ENCODE measurements at regions not wholly inside any gene's neighbourhood (a gene's known extent, or its start where the extent isn't known, plus 50 kb on each side); places are given as distances from the start of the nearest gene placed in this dataset.

DNA sequence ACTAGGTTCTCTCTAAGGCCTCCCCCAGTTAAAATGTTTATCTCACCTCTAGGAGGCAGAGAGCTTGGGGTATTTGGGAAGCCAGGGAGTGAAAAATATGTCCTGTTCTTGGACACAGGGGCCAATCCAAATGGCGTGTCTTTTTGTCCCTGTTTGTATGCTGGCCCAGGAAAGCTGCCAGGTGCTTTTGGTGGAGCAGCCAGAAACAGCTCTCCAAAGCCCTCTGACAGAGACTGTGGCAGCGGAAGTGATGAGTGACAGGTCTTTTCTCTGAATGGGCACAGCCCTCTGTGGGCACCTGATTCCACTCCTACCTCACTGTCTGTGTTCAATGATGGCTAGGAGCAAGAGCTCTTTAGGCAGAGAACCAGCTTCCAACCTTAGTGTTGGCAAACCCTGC, 106.4 kb upstream of the KIRREL3 start:
- no peak for DNase-seq

GRCh38 chr11:127105593-127106541, 105.3 kb upstream of the KIRREL3 start:
- no peak for DNase-seq

DNA sequence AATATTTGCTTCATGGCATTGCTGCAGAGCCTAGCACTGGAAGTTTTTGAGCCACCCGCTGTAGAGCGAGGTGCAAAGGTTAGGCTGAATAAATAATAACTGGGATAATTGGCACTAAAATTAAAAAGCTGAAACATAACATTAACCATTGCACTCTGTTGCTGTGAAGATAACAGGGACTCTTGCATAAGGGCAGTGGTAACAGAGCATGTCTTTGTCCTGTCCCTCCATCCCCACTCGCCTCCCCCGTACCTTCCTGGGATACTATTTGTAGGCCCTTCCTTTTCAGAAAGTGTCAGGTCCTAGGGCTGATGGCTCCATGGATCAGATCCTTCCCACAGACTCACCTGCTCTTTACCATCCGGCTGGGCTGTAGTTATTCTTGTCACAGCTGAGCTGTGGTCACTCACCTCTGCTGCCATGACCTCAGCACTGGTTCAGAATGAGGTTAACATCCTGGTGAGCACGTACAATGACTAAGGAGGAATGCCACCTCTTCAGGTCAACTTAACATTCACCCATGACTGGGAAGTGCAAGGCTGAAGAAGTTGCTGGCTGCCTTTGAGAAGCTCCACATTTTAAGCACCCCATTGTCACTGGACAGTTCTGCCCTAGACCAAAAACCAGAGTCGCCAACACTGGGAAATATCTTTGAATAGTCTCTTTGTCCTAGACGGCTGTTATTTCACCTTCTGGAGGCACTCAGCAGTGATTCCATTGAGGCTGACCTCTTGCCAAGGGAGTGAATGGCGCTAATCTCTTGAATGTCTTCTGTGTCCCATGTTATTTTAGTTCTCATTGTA, 103.2 kb upstream of the KIRREL3 start:
- DNase-seq, result no peak

GRCh38 chr11:127098684-127099083, 98.1 kb upstream of the KIRREL3 start:
- no peak for DNase-seq

DNA sequence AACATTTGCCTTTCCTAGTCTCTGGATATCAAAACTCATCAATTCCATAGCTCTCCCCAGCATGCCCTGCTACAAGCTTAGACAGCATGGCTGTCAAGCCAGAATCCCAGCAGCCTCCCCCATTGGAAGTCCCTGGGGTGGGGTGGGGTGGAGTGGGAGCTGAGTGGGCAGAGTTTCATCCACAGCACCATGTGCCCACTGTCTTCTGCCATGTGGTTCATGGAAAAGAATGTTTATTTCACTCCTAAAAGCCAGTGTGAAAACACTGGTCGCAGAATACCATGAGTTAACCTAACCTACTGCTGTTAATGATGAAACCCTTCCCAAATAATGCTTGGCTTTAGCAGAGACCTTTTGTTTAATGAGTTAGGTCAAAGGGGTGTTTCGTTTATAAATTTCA, 80.2 kb upstream of the KIRREL3 start:
- no peak for DNase-seq

DNA sequence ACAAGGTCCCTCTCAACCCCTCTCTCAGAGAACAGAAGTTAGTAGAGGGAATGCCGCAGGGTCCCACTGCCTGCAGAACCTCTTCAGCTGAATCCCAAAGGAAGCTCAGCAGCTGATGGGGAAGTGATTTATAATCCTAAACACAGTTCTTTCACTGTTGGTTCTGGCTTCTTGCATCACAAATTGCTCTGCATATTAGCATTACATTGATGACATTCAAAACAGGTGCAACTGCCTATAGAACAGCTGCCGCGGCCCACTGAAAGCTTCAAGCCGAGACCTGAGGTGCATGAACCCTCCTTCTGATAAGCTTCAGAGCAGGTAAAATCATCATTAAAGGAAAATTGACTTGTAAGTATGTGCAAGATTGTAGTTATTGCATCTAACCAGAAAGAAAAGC, 75.2 kb upstream of the KIRREL3 start:
- DNase-seq, result no peak

DNA sequence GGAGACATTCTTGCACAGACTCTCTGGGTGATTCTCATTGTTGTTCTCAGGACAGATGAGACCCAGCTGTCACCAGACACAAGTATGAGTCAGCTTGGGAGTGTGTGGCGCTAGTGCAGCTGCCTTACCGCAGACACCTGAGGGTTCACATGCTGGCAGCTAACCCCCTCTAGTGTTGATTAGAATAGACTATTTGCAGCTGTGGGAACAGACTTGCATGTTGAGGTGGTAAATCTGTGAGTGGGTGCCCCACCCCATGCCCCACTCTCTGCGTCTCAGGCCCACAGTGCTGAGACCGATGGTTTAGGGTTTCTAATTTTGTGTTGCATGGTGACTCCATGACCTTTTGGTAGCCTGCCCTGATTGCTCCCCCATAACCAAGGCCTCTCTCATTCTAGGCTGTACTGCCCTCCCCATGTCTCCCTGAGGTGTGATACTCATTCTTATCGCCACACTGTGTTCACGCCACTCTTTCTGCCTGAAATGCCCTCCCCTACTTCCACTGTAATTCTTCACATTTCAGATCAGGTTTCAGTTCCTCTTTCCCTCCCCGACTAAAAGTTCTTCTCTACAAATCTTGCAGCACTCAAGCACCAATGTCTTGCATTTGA, 73.7 kb upstream of the KIRREL3 start:
- peak in 30 of 56 donors; percentile 5 to 64 (median 27) for DNase-seq

- peak in 1 of 56 donors; percentile 16 for DNase-seq
These were observed 73.1 kb upstream of the KIRREL3 start for GRCh38 chr11:127073621-127074020.

DNA sequence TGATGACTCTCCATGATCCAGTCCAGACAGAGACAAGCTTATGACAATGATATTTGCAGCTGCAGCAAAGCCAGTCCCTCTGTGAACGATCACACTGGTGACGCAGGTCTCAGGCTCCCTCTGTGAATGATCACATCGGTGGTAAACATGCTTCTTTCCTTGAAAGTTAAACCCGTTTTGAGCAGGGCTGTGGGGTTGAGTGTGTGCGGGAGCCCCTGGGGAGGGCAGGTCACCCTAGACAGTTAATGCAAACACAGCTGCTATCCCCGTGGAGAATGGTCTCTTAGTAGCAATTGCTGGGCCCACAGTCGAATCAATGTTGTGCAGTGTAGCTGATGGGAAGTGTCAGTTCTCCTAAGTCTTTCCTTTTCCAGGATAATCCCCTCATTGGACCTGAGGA, 71.0 kb upstream of the KIRREL3 start:
- no peak for DNase-seq

DNA sequence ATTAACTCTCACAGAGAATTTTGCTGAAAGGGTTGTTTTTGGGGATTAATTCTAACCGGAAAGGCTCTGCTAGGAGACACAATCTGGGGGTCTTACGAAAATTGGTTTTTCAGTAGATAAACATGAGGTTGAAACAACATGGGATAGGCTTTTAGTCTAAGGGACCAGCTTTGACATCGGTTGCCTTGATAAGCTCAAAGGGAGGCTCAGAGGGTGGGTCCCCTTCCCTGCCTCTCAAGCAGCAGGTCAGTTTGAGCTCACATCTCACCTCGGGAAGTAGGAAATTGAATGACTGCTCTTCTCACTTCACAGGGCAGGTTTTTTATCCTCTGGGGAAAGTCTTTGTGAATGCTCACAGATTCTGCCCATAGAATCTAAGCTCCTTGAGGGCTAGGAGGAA, 70.2 kb upstream of the KIRREL3 start:
- no peak for DNase-seq

GRCh38 chr11:127066401-127067090, 66.0 kb upstream of the KIRREL3 start:
- no peak for DNase-seq

DNA sequence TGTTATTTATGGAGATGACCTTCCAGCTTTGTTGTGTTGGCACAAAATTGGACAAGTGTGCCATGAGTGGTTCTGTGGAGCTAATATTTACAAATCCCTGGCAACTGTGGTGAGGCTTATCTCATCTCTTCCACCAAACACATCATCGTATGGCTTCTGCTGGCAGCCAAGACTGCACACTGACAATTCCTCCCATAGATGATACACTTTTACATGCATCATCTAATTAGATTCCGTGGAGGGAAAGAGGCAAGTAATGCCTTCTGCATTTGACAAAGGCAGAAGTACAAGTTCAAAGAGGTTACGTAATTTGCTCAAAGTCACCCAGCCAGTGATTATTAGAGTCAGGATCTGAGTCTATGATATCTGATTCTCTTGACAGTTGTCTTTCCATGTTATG, 62.7 kb upstream of the KIRREL3 start:
- no peak for DNase-seq

DNA sequence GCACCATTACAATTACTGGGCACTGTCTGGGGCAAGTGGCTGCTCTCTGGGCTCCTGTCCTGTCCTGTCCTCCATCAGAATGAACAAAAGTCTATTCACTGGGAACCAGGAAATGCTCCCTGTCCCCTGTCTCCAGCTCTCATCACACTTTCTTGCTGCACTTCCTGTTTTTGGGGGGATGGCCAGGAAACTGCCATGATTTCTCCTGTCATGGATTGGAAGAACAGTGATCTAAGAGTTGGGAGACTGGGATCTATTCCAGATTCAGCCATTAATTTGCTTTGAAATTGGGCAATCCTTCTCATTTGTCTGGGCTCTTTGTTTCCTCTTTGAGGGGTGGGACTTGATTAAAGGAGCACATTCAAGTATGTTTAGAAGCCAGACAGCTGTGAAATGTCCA, 61.4 kb upstream of the KIRREL3 start:
- DNase-seq, result no peak

GRCh38 chr11:127059750-127060149, 59.2 kb upstream of the KIRREL3 start:
- no peak for DNase-seq

DNA sequence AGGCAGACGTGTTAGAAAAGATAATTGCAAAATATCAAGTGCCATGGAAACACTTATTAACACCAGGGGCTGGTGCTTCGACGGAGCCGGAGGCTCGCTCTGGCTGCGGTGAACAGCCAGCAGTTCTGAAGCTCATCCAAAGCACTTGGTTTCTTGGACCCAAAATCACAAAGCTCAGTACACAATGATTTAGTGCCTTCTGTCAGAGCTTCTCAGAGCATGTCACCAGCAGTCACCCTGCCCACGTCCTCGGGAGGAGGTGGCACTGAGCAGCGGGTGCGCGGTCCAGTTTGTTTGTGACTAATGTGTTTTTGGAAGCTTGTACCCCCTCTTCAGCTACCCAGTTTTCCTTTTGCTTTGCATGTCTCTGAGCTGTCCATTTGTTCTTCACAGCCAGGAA, 58.7 kb upstream of the KIRREL3 start:
- no peak for DNase-seq

DNA sequence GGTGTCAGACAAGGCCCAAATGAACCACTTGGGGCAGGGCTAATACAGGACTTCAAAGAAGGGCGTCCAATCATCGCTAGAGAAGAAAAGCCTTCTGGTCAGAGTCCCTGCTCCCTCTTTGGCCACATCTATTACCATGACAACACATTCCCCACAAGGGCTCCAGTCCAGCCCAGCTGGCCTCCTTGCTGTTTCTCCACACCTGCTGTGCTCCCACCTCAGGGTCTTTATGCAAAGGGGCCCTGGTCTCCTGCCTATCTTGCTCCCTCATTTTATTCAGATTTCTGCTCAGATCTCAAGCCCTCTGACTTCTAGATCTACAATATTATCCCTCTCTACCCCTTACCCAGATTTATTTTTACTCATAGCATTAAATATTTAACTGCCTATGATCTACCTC, 58.0 kb upstream of the KIRREL3 start:
- DNase-seq, result no peak

DNA sequence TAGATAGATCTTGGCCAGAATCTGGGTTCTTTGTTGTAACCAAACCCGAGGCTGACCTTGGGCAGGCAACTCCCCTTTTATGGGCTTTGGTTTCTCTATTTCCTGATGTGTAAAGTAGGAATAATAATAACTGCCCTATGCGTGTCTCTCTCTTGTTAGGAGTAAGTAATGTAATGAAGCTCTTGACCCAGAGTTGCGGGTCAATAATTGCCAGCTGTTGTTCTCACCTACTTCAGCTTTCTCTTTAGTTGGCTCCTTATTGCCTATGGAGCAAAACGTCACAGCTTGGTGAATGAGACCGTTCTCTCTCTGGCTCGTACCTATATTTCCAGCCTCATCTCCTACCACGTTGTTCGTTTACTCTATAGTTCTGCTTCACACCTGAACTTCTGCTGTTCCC, 56.6 kb upstream of the KIRREL3 start:
- no peak for DNase-seq

DNA sequence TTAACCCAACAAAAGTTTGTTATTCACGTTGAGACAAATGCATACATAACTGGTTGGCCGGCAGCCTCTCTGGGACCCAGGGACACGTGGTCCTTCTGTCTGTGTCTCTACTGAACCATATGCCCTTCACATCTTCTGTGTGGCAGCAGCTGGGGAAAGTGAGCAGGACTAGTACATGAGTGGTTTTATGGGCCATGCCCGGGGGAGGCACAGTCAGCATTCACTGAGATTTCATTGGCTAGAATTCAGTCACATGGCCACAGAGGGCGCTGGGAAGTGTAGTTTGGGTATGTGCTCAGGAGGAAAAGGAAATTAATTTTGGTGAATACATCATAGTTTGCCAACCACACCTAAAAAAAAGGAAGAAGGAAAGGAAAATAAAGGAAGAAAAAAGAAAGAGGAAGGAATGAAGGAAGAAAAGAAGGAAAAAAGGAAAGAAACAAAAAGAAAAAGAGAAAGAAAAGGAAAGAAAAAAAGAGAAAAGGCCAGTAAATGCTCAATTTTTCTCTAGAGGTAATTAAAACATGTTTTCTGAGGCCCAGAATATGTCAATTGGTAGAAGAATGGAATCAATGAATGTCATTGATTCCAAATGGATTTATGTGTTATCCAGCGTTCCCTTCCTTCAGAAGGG, 55.9 kb upstream of the KIRREL3 start:
- peak in 8 of 56 donors; percentile 6 to 39 (median 15) for DNase-seq

DNA sequence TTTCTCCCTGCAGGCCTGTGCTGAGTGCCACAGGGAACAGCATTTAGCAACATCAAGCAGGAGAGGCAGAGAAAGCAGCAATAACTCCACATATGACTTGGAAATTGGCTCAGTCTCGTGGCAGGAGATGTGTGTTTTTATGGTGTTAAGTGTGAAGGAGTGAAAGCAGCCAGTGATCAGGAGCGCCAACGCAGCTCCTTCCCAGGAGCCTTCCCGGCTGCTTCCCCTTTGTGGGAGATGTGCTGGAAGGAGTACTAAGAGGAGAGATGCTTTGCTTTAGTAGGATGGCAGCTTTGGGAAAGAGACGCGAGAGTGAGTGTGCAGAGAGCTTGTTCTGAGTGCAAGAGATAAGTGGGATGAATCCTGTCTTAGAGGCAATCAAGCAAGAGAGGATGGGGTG, 54.7 kb upstream of the KIRREL3 start:
- peak in 30 of 56 donors; percentile 4 to 78 (median 39) for DNase-seq

GRCh38 chr11:127054153-127054552, 53.6 kb upstream of the KIRREL3 start:
- DNase-seq, result peak in 4 of 56 donors; percentile 6 to 43 (median 8)

DNA sequence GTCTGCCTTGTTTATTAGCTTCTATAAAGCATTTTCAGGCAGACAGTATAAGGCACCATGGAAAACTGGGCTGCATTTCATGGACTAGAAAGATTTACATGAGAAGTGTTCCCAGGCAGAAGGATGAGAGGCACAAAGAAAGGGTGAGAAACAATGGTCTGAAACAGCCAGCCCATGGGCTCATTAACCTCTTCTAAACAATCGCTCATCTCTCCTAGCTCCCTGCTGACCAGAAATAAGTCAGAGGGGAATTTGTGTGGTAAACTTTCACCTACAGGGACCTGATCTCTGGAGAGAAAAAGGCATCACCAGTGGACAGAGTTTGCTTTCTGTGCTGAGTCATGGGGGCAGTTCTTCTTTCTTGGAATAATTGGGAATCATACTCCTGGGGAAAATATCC, 51.8 kb upstream of the KIRREL3 start:
- DNase-seq, result no peak

All from nucleus accumbens (tissue), 56 donors.